ENCODE measurements at regions not wholly inside any gene's neighbourhood (a gene's known extent, or its start where the extent isn't known, plus 50 kb on each side); places are given as distances from the start of the nearest gene placed in this dataset.

DNA sequence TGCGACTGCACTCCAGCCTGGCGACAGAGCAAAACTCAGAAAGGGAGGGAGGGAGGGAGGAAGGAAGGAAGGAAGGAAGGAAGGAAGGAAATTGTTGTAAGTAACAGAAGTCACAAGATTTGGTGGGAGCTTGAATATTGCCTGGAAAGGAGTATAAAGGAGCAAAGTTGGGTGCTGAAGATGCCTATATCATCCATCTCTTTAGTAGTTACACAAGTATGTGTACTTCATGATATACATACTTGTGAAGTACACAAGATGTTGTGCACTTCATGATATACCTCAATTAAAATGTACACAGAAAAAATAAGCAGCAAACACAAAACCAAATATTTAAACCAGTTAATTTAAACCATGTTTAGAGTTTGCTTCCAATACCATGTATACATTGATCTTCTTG lies 1223.8 kb downstream of the SORCS3 start:
- Histone ChIP-seq H3K27me3 (ENCODE audit: low read depth, low read length) (no peaks in the 10 kb centered on the region), H4K20me1 (ENCODE audit: insufficient read depth, low read length) (no peaks in the 10 kb centered on the region), H2AFZ (ENCODE audit: low read depth, low read length) (no peak overlapping the region), H3K79me2 (ENCODE audit: low read length) (no peaks in the 10 kb centered on the region), H3K9ac (ENCODE audit: low read length) (no peak overlapping the region), H3K4me1 (ENCODE audit: low read length) (no peaks in the 10 kb centered on the region), H3K4me2 (ENCODE audit: low read length) (no peak overlapping the region), H3K9me3 (ENCODE audit: insufficient read depth, low read length) (no peaks in the 10 kb centered on the region), H3K4me3 (ENCODE audit: low read length) (no peak overlapping the region), H3K27ac (ENCODE audit: low read length) (no peak overlapping the region), H3K36me3 (replicated peaks; ENCODE audit: low read depth, low read length) (no peaks in the 10 kb centered on the region)
- TF ChIP-seq EZH2phosphoT487 (IDR thresholded peaks at IDR 0.05; ENCODE audit: low read depth), result no peak
- TF ChIP-seq, protein P1, sequence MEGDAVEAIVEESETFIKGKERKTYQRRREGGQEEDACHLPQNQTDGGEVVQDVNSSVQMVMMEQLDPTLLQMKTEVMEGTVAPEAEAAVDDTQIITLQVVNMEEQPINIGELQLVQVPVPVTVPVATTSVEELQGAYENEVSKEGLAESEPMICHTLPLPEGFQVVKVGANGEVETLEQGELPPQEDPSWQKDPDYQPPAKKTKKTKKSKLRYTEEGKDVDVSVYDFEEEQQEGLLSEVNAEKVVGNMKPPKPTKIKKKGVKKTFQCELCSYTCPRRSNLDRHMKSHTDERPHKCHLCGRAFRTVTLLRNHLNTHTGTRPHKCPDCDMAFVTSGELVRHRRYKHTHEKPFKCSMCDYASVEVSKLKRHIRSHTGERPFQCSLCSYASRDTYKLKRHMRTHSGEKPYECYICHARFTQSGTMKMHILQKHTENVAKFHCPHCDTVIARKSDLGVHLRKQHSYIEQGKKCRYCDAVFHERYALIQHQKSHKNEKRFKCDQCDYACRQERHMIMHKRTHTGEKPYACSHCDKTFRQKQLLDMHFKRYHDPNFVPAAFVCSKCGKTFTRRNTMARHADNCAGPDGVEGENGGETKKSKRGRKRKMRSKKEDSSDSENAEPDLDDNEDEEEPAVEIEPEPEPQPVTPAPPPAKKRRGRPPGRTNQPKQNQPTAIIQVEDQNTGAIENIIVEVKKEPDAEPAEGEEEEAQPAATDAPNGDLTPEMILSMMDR (IDR thresholded peaks at IDR 0.05; ENCODE audit: low read depth, low read length), result no peak

DNA sequence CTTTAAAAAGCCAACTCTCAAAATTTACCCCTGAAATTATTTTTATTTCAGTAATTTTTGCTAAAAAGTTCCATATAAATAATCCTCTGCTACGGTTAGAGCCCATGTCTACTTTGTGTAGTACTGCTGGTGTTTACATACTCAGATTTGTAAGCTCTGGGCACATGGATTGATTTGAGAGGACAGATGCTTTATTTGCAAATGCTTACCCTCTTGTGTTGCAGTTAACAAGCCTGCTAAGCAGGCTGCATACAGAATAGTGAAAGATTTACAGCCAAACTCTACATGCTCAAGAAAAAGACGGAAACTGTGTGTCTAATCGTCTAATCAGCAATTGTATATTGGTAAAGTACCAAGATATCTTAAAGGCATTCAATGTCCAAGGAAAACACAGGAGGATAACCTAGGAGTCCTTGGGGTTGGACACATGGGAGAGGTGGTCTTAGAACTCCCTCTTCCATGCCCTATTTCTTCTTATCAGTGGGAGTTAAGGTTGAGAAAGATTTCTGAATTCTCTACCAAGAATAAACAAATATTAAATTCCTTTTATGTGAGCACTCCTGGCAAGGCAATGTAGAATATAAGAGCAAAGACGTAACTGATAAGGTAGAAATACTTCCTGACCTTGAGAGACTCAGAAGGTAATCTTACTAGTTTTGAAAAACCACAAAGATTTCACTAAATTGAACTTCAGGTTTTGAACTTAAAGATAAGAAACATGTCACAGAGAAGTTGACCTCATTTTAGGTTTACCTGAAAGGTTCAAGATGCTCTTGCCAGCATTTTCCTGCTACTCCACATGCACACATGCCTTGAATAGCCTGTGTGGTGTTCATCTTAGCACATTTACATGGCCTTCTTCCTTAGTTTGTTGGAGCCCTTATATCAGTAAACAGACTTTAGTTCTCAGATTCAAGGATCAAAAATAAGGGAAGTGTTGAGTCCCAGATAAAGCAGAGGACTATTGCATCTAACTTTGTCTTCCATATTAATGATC lies 1216.5 kb downstream of the SORCS3 start:
- Histone ChIP-seq H3K36me3 (replicated peaks; ENCODE audit: low read depth, low read length) (no peaks in the 10 kb centered on the region), H3K4me3 (ENCODE audit: low read length) (no peak overlapping the region), H3K27ac (ENCODE audit: low read length) (no peak overlapping the region), H4K20me1 (ENCODE audit: insufficient read depth, low read length) (no peaks in the 10 kb centered on the region), H3K79me2 (ENCODE audit: low read length) (no peaks in the 10 kb centered on the region), H3K27me3 (ENCODE audit: low read depth, low read length) (no peaks in the 10 kb centered on the region), H3K4me2 (ENCODE audit: low read length) (no peak overlapping the region), H3K9me3 (ENCODE audit: insufficient read depth, low read length) (no peaks in the 10 kb centered on the region), H2AFZ (ENCODE audit: low read depth, low read length) (no peak overlapping the region), H3K9ac (ENCODE audit: low read length) (no peak overlapping the region), H3K4me1 (ENCODE audit: low read length) (no peaks in the 10 kb centered on the region)
- TF ChIP-seq, protein P1 (IDR thresholded peaks at IDR 0.05; ENCODE audit: low read depth, low read length), result no peak
- no peak for TF ChIP-seq EZH2phosphoT487 (IDR thresholded peaks at IDR 0.05; ENCODE audit: low read depth)

DNA sequence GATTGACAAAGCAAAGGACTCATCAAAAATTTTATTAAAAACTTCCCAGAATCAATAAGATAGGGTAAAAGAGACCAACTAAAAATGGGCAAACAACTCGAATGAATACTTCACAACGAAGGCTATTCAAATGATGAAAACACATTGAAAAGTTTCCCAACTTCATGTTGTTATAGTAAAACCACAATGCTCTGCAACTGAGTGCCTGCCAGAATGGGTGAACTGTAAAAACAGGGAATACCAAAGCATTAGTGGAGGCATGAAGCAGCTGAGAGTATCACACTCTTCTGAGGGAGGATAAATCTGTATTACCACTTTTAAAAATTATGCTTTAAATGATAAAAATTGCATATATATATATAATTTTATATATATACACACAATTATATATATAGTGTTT lies 1214.7 kb downstream of the SORCS3 start:
- Histone ChIP-seq H3K27ac (ENCODE audit: low read length) (no peak overlapping the region), H3K27me3 (ENCODE audit: low read depth, low read length) (no peaks in the 10 kb centered on the region), H3K9me3 (ENCODE audit: insufficient read depth, low read length) (no peaks in the 10 kb centered on the region), H3K4me1 (ENCODE audit: low read length) (no peaks in the 10 kb centered on the region), H2AFZ (ENCODE audit: low read depth, low read length) (no peak overlapping the region), H3K4me2 (ENCODE audit: low read length) (no peak overlapping the region), H3K4me3 (ENCODE audit: low read length) (no peak overlapping the region), H3K36me3 (replicated peaks; ENCODE audit: low read depth, low read length) (no peaks in the 10 kb centered on the region), H4K20me1 (ENCODE audit: insufficient read depth, low read length) (no peaks in the 10 kb centered on the region), H3K9ac (ENCODE audit: low read length) (no peak overlapping the region), H3K79me2 (ENCODE audit: low read length) (no peaks in the 10 kb centered on the region)
- no peak for TF ChIP-seq EZH2phosphoT487 (IDR thresholded peaks at IDR 0.05; ENCODE audit: low read depth)
- TF ChIP-seq, protein P1 (IDR thresholded peaks at IDR 0.05; ENCODE audit: low read depth, low read length), result no peak

DNA sequence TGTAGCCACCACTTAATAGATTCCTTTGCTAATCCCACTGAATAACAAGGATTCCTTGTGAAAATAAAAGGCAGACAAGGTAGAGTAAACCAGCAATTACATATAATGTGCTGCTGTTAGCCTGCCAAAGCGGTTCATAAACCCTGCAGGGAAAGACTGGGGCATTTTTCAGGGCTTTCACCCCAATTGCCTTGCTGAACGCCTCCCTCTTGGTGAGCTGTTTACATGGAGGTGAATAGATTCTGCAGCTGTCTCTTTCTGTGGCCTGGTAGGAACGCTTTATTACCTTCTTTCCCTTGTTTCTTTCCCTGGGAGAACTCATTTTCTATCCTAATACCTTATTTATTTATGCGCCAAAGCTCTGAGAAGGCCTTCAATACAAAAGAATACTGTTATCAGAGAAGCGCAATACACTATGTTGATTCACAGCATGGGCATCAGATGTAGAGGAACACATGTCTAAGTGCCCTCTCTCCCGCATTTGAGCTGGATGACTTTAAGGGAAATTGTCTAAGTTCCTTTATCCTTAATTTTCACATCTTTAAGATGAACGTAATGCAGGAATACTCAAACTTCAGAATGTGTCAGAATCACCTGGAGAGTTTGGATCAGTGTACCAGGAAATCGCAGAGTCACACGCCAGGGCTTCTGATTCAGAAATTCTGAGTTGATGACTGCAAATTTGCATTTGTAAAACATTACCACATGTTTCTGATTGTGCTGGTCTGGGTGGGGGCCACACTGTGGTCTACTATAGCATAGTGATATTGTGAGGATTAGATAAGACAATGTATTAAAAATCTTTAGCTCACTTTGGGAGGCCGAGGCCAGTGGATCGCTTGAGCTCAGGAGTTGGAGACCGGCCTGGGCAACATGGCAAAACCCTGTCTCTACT lies 1203.8 kb downstream of the SORCS3 start:
- no peak overlapping the region for H3K4me2 ChIP-seq (ENCODE audit: low read length)
- no peak for TF ChIP-seq EZH2phosphoT487 (IDR thresholded peaks at IDR 0.05; ENCODE audit: low read depth)
- TF ChIP-seq, protein P1 (IDR thresholded peaks at IDR 0.05; ENCODE audit: low read depth, low read length), result no peak
- no peak overlapping the region for H3K4me3 ChIP-seq (ENCODE audit: low read length)
- no peak overlapping the region for H2AFZ ChIP-seq (ENCODE audit: low read depth, low read length)
- no peaks in the 10 kb centered on the region for H3K79me2 ChIP-seq (ENCODE audit: low read length)
- H3K9ac ChIP-seq (ENCODE audit: low read length), result no peak overlapping the region
- no peaks in the 10 kb centered on the region for H3K9me3 ChIP-seq (ENCODE audit: insufficient read depth, low read length)
- H3K4me1 ChIP-seq (ENCODE audit: low read length), result no peaks in the 10 kb centered on the region
- no peak overlapping the region for H3K27ac ChIP-seq (ENCODE audit: low read length)
- no peaks in the 10 kb centered on the region for H3K27me3 ChIP-seq (ENCODE audit: low read depth, low read length)
- H4K20me1 ChIP-seq (ENCODE audit: insufficient read depth, low read length), result no peaks in the 10 kb centered on the region
- H3K36me3 ChIP-seq (replicated peaks; ENCODE audit: low read depth, low read length), result no peaks in the 10 kb centered on the region

All from OCI-LY3 (cell line).